ELR (cell line): ENCODE measurements at regions not wholly inside any gene's neighbourhood (a gene's known extent, or its start where the extent isn't known, plus 50 kb on each side); places are given as distances from the start of the nearest gene placed in this dataset.

Source experiments
- DNase-seq: peaks from one replicate; pipeline ENCODE4 v3.0.0-alpha.2; 2015; ENCODE audit warnings: low read depth

GRCh38 chr16:73448970-73449369 lies 401.0 kb upstream of the ZFHX3 start:
- DNase-seq = no peak

- no peak for DNase-seq
Measured at GRCh38 chr16:73447846-73448245, 399.9 kb upstream of the ZFHX3 start.

GRCh38 chr16:73434621-73435020 lies 386.7 kb upstream of the ZFHX3 start:
- DNase-seq = no peak

- DNase-seq = no peak
Measured at GRCh38 chr16:73433731-73434307, 385.9 kb upstream of the ZFHX3 start.

- DNase-seq = no peak
Measured at GRCh38 chr16:73432850-73433730, 385.2 kb upstream of the ZFHX3 start.

- no peak for DNase-seq
Measured at GRCh38 chr16:73430138-73430537, 382.2 kb upstream of the ZFHX3 start.

- DNase-seq = no peak
Measured at GRCh38 chr16:73428121-73428520, 380.2 kb upstream of the ZFHX3 start.

GRCh38 chr16:73427164-73427563 lies 379.2 kb upstream of the ZFHX3 start:
- no peak for DNase-seq

- no peak for DNase-seq
Measured at GRCh38 chr16:73426433-73427160, 378.7 kb upstream of the ZFHX3 start.

- DNase-seq = no peak
Measured at GRCh38 chr16:73420676-73421075, 372.7 kb upstream of the ZFHX3 start.

- no peak for DNase-seq
Measured at GRCh38 chr16:73420244-73420643, 372.3 kb upstream of the ZFHX3 start.

GRCh38 chr16:73418691-73419090 lies 370.8 kb upstream of the ZFHX3 start:
- DNase-seq = no peak

- DNase-seq = no peak
Measured at GRCh38 chr16:73418051-73418450, 370.1 kb upstream of the ZFHX3 start.

GRCh38 chr16:73415286-73415685 lies 367.4 kb upstream of the ZFHX3 start:
- no peak for DNase-seq

- no peak for DNase-seq
Measured at GRCh38 chr16:73414638-73415037, 366.7 kb upstream of the ZFHX3 start.

GRCh38 chr16:73413830-73414190 lies 365.9 kb upstream of the ZFHX3 start:
- DNase-seq = no peak

GRCh38 chr16:73413091-73413829 lies 365.3 kb upstream of the ZFHX3 start:
- no peak for DNase-seq

- DNase-seq = no peak
Measured at GRCh38 chr16:73412416-73412815, 364.5 kb upstream of the ZFHX3 start.

GRCh38 chr16:73408716-73409115 lies 360.8 kb upstream of the ZFHX3 start:
- DNase-seq = no peak

GRCh38 chr16:73408311-73408710 lies 360.4 kb upstream of the ZFHX3 start:
- no peak for DNase-seq

GRCh38 chr16:73405851-73406250 lies 357.9 kb upstream of the ZFHX3 start:
- DNase-seq = no peak

- DNase-seq = no peak
Measured at GRCh38 chr16:73404001-73404400, 356.1 kb upstream of the ZFHX3 start.
